ENCODE measurements at regions not wholly inside any gene's neighbourhood (a gene's known extent, or its start where the extent isn't known, plus 50 kb on each side); places are given as distances from the start of the nearest gene placed in this dataset.

GRCh38 chr5:117424559-117424958 is 849.9 kb upstream of the SEMA6A start:
- Histone ChIP-seq H2AFZ (ENCODE audit: low read depth) (no peak overlapping the region), H3K27ac (no peak overlapping the region), H3K9ac (no peak overlapping the region), H3K36me3 (ENCODE audit: insufficient read depth) (no peaks in the 10 kb centered on the region), H4K20me1 (ENCODE audit: insufficient read depth) (no peaks in the 10 kb centered on the region), H3K27me3 (ENCODE audit: insufficient read depth, low read depth) (no peaks in the 10 kb centered on the region), H3K79me2 (ENCODE audit: insufficient read depth, low read depth) (no peaks in the 10 kb centered on the region), H3K4me2 (no peak overlapping the region), H3K4me1 (ENCODE audit: low read depth, poor library complexity, severe bottlenecking) (no peaks in the 10 kb centered on the region), H3K4me3 (IDR thresholded peaks at IDR 0.05; ENCODE audit: insufficient read depth, low read depth, low read length) (no peak overlapping the region)
- TF ChIP-seq CTCF (conservative IDR thresholded peaks at IDR 0.05; ENCODE audit: low read depth, low read length): no peak

GRCh38 chr5:117417501-117417900 is 842.9 kb upstream of the SEMA6A start:
- Histone ChIP-seq H2AFZ (ENCODE audit: low read depth) (no peak overlapping the region), H3K9ac (no peak overlapping the region), H3K36me3 (ENCODE audit: insufficient read depth) (no peaks in the 10 kb centered on the region), H3K4me1 (ENCODE audit: low read depth, poor library complexity, severe bottlenecking) (no peaks in the 10 kb centered on the region), H3K4me3 (IDR thresholded peaks at IDR 0.05; ENCODE audit: insufficient read depth, low read depth, low read length) (no peak overlapping the region), H3K4me2 (no peak overlapping the region), H3K79me2 (ENCODE audit: insufficient read depth, low read depth) (no peaks in the 10 kb centered on the region), H3K27ac (no peak overlapping the region), H3K27me3 (ENCODE audit: insufficient read depth, low read depth) (no peaks in the 10 kb centered on the region), H4K20me1 (ENCODE audit: insufficient read depth) (no peaks in the 10 kb centered on the region)
- TF ChIP-seq CTCF (conservative IDR thresholded peaks at IDR 0.05; ENCODE audit: low read depth, low read length): no peak

GRCh38 chr5:117414926-117415325 is 840.3 kb upstream of the SEMA6A start:
- Histone ChIP-seq H3K79me2 (ENCODE audit: insufficient read depth, low read depth) (no peaks in the 10 kb centered on the region), H3K4me3 (IDR thresholded peaks at IDR 0.05; ENCODE audit: insufficient read depth, low read depth, low read length) (no peak overlapping the region)

GRCh38 chr5:117411701-117412100 is 837.1 kb upstream of the SEMA6A start:
- no peaks in the 10 kb centered on the region for H3K4me1 ChIP-seq (ENCODE audit: low read depth, poor library complexity, severe bottlenecking)
- H3K27ac ChIP-seq: no peak overlapping the region
- no peak overlapping the region for H3K4me3 ChIP-seq (IDR thresholded peaks at IDR 0.05; ENCODE audit: insufficient read depth, low read depth, low read length)
- H3K36me3 ChIP-seq (ENCODE audit: insufficient read depth): no peaks in the 10 kb centered on the region
- H4K20me1 ChIP-seq (ENCODE audit: insufficient read depth): no peaks in the 10 kb centered on the region
- H2AFZ ChIP-seq (ENCODE audit: low read depth): no peak overlapping the region
- no peak overlapping the region for H3K4me2 ChIP-seq
- no peak overlapping the region for H3K9ac ChIP-seq
- no peak for TF ChIP-seq CTCF (conservative IDR thresholded peaks at IDR 0.05; ENCODE audit: low read depth, low read length)
- no peaks in the 10 kb centered on the region for H3K27me3 ChIP-seq (ENCODE audit: insufficient read depth, low read depth)
- no peaks in the 10 kb centered on the region for H3K79me2 ChIP-seq (ENCODE audit: insufficient read depth, low read depth)

More at GRCh38 chr5:117414926-117415325, 840.3 kb upstream of the SEMA6A start:
- Histone ChIP-seq H4K20me1 (ENCODE audit: insufficient read depth) (no peaks in the 10 kb centered on the region), H3K27ac (no peak overlapping the region), H3K4me2 (no peak overlapping the region), H2AFZ (ENCODE audit: low read depth) (no peak overlapping the region), H3K27me3 (ENCODE audit: insufficient read depth, low read depth) (no peaks in the 10 kb centered on the region), H3K4me1 (ENCODE audit: low read depth, poor library complexity, severe bottlenecking) (no peaks in the 10 kb centered on the region), H3K36me3 (ENCODE audit: insufficient read depth) (no peaks in the 10 kb centered on the region), H3K9ac (no peak overlapping the region)
- TF ChIP-seq CTCF (conservative IDR thresholded peaks at IDR 0.05; ENCODE audit: low read depth, low read length): no peak

Data from KMS-11 (cell line).